LNCaP clone FGC (cell line): ENCODE measurements at regions not wholly inside any gene's neighbourhood (a gene's known extent, or its start where the extent isn't known, plus 50 kb on each side); places are given as distances from the start of the nearest gene placed in this dataset.

Experiments
- DNase-seq: peaks from one replicate; pipeline ENCODE4 v3.0.0-alpha.2; 2011; ENCODE audit warnings: low read depth
- H3K4me3 ChIP-seq: 2 replicates; pipeline ENCODE4 v1.5.1; 2011; ENCODE audit warnings: mild to moderate bottlenecking, low read depth, low read length, control low read depth
- TF ChIP-seq, protein P1 (sequence below): IDR thresholded peaks from 2 replicates; pipeline ENCODE4 v1.5.1; 2012; ENCODE audit warnings: mild to moderate bottlenecking; ENCODE audit not compliant: control insufficient read depth, insufficient read depth; ENCODE audit errors: extremely low read depth

GRCh38 chr5:61251874-61252642 lies 80.0 kb upstream of the ZSWIM6 start:
- H3K4me3 ChIP-seq = no peak overlapping the region
- no peak for DNase-seq
- TF ChIP-seq, protein P1, sequence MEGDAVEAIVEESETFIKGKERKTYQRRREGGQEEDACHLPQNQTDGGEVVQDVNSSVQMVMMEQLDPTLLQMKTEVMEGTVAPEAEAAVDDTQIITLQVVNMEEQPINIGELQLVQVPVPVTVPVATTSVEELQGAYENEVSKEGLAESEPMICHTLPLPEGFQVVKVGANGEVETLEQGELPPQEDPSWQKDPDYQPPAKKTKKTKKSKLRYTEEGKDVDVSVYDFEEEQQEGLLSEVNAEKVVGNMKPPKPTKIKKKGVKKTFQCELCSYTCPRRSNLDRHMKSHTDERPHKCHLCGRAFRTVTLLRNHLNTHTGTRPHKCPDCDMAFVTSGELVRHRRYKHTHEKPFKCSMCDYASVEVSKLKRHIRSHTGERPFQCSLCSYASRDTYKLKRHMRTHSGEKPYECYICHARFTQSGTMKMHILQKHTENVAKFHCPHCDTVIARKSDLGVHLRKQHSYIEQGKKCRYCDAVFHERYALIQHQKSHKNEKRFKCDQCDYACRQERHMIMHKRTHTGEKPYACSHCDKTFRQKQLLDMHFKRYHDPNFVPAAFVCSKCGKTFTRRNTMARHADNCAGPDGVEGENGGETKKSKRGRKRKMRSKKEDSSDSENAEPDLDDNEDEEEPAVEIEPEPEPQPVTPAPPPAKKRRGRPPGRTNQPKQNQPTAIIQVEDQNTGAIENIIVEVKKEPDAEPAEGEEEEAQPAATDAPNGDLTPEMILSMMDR = no peak

GRCh38 chr5:61252643-61252925 lies 79.5 kb upstream of the ZSWIM6 start:
- TF ChIP-seq, protein P1 = no peak
- no peak for DNase-seq
- H3K4me3 ChIP-seq = no peak overlapping the region

GRCh38 chr5:61253547-61253946 lies 78.5 kb upstream of the ZSWIM6 start:
- no peak overlapping the region for H3K4me3 ChIP-seq
- TF ChIP-seq, protein P1 = no peak
- no peak for DNase-seq

GRCh38 chr5:61254969-61255555 lies 77.0 kb upstream of the ZSWIM6 start:
- no peak for DNase-seq
- TF ChIP-seq, protein P1 = no peak
- no peak overlapping the region for H3K4me3 ChIP-seq

DNA sequence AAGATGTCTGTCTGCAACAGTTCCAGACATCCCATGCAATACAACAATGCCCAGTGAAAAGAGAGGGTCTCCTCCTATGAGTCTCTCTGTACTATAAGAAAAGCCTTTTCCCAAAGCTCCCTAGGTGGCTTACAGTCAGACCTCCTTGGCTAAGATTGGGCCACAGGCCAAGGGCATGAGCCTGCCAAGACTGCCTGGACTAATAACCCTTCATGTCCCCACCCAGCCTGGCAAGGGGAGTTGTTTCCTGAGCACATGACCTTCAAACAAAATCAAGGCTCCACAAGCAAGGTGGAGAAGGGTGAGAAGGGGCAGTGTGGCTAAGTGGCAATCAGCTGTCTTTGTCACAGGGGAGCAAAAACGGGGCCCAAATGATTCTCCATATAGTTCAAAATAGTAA lies 75.6 kb upstream of the ZSWIM6 start:
- H3K4me3 ChIP-seq = no peak overlapping the region
- DNase-seq = no peak
- TF ChIP-seq, protein P1 = no peak

GRCh38 chr5:61257421-61257820 lies 74.6 kb upstream of the ZSWIM6 start:
- no peak overlapping the region for H3K4me3 ChIP-seq
- no peak for DNase-seq
- TF ChIP-seq, protein P1 = no peak

GRCh38 chr5:61261136-61261535 lies 70.9 kb upstream of the ZSWIM6 start:
- H3K4me3 ChIP-seq = no peak overlapping the region
- DNase-seq = no peak
- TF ChIP-seq, protein P1 = no peak
